ENCODE measurements at regions not wholly inside any gene's neighbourhood (a gene's known extent, or its start where the extent isn't known, plus 50 kb on each side); places are given as distances from the start of the nearest gene placed in this dataset.

GRCh38 chr1:99086057-99086456, 81.4 kb upstream of the PLPPR5 start:
- TF ChIP-seq GABPA (IDR thresholded peaks at IDR 0.05; ENCODE audit: borderline replicate concordance, insufficient read depth, low read length) (no peak), POLR2AphosphoS5 (IDR thresholded peaks at IDR 0.05; ENCODE audit: low read depth, low read length) (no peak), TCF12 (IDR thresholded peaks at IDR 0.05; ENCODE audit: low read depth, low read length) (no peak), POLR2A (IDR thresholded peaks at IDR 0.05; ENCODE audit: control extremely low read depth in 1 of 2, low read depth in 2 of 2, low read length in 2 of 2) (no peak), EP300 (IDR thresholded peaks at IDR 0.05; ENCODE audit: borderline replicate concordance in 1 of 2, low read depth in 2 of 2, low read length in 2 of 2) (no peak), RAD21 (IDR thresholded peaks at IDR 0.05 in 1 of 2, conservative IDR thresholded peaks at IDR 0.05 in 1 of 2; ENCODE audit: low read depth in 2 of 2, low read length in 2 of 2) (no peak), CEBPB (IDR thresholded peaks at IDR 0.05; ENCODE audit: low read depth, low read length) (no peak), TEAD4 (IDR thresholded peaks at IDR 0.05; ENCODE audit: low read depth, low read length) (no peak), EZH2 (IDR thresholded peaks at IDR 0.05; ENCODE audit: low read depth, low read length, severe bottlenecking) (no peak), MAFK (IDR thresholded peaks at IDR 0.05; ENCODE audit: low read depth, low read length) (no peak), HDAC2 (IDR thresholded peaks at IDR 0.05; ENCODE audit: borderline replicate concordance in 1 of 2, low read depth in 2 of 2, low read length in 2 of 2) (no peak)
- TF ChIP-seq, protein P1, sequence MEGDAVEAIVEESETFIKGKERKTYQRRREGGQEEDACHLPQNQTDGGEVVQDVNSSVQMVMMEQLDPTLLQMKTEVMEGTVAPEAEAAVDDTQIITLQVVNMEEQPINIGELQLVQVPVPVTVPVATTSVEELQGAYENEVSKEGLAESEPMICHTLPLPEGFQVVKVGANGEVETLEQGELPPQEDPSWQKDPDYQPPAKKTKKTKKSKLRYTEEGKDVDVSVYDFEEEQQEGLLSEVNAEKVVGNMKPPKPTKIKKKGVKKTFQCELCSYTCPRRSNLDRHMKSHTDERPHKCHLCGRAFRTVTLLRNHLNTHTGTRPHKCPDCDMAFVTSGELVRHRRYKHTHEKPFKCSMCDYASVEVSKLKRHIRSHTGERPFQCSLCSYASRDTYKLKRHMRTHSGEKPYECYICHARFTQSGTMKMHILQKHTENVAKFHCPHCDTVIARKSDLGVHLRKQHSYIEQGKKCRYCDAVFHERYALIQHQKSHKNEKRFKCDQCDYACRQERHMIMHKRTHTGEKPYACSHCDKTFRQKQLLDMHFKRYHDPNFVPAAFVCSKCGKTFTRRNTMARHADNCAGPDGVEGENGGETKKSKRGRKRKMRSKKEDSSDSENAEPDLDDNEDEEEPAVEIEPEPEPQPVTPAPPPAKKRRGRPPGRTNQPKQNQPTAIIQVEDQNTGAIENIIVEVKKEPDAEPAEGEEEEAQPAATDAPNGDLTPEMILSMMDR (IDR thresholded peaks at IDR 0.05; ENCODE audit: control extremely low read depth in 1 of 3, insufficient read depth in 1 of 3, low read depth in 1 of 3, low read length in 3 of 3), result no peak
